GM11168 (cell line): ENCODE measurements at regions not wholly inside any gene's neighbourhood (a gene's known extent, or its start where the extent isn't known, plus 50 kb on each side); places are given as distances from the start of the nearest gene placed in this dataset.
"Not testable (repeated sequence)": the region's sequence is repeated elsewhere in the genome, so short reads cannot be mapped to it uniquely, and the experiment has no call there.

Experiments
- in situ Hi-C: fragments of 300-500 bp; cut with MboI; formaldehyde crosslinking; loops from one replicate; pipeline ENCODE4 v1.12.0; 2022; ENCODE audit warnings: low sequenced_read_pairs; ENCODE audit not compliant: unreplicated experiment

DNA sequence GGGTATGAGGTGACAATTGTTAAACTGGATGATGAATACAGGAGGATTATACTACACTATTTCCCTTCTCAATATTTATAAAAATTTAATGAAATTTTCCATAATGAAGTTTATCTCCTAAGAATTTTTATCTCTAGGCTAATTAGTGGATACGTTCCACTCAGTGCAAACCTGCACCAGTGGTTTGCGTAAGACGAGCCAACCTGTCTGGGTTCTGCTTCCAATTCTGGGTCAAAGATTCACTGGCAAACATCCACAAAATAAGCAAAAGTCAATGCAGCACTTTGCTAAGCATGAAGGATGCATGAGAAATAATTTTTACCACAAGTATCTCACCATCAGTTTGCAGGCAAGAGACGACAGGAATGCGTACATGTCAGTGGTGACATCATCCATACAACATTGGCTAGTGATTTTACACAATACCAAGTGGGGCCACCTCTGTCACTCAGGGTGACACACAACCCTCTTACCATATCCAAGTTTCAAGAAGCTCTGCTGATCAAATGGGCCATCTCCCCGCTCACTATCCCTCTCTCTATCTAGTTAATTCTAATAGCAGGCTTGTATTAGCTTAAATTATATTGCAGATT lies 51.7 kb downstream of the FAM50B start:
- in situ Hi-C loops, result no loop called here

- in situ Hi-C loops, result no loop called here
Observed at GRCh38 chr6:3902871-3903648, 53.9 kb downstream of the FAM50B start.

- in situ Hi-C loops, result no loop called here
Observed at GRCh38 chr6:3904518-3904917, 55.3 kb downstream of the FAM50B start.

DNA sequence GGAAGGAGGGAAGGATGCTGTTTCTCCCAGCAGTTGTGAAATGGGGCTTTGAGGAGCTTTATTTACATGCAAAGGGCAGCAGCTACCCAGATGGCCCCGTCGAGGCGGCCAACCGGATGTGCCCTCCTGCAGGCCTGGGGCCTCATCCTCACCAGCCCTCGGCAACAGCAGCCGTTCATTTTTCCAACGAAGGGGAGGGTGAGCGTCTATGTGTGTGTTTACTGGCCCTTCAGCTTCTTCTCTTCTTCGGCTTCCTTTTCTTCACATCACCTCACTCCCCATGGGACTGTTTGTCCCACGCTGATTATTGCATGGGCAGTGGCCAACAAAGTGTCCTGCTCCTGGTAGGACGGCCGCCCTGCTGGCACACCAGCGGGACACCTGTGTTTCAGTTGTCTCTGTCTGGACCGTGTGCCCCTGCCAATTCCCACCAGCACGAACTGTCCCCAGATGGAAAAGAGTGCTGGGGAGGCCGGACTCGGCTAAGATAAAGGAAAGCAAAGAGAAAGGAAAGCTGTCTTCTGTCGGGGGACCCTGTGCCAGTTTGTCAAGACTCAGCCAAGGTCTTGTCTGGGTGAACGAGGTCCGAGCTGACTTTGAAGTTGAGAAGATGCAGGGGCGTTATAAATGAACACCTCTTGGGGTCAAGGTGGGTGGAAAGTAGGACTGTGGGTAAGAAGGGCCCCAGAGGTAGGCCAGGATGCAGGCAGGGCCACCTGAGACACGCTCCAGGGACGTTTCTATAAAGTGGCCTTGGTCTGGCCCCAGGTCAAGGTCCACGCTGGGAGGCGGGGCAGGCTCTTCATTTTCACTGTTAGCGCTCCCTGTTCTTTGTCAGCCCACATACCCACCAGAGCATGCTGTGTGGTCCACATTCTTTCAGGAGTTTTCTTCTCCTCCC lies 57.0 kb downstream of the FAM50B start:
- in situ Hi-C loops, result no loop called here

DNA sequence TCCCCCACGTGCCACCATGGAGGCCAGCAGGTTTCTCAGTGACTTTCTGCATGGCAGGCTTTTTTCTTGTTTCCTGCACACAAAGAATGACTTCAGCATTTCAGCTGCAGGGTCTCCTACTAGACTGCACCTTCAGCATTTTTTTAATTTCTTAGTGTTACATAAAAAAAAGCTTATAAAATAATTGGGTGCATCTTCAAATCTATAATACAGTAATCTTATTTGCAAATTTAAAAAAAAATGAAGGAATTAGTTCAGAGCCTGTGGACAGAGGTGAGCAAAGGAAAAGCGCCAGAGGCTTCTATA lies 57.6 kb downstream of the FAM50B start:
- in situ Hi-C loops, result no loop called here

GRCh38 chr6:3908223-3908622 lies 59.0 kb downstream of the FAM50B start:
- in situ Hi-C loops, result no loop called here

DNA sequence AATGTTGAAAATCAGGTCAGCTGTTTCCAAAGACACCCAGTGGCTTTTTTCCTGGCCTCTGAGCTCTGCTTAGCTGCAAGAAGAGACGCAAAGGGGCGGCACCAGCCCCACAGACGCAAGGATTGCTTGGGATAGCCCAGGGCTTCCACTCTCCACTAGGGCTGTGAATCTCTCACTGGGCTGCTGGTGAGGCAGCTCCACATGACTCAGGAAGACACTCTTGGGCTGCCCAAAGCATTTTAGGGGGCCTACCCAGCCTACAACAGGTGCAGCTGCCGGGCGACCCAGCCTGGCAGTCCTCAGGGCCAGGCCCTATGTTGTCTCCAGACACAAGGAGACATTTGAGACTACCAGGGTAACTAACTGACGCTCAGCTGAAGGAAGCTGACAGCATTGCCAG lies 59.8 kb downstream of the FAM50B start:
- in situ Hi-C loops, result no loop called here

DNA sequence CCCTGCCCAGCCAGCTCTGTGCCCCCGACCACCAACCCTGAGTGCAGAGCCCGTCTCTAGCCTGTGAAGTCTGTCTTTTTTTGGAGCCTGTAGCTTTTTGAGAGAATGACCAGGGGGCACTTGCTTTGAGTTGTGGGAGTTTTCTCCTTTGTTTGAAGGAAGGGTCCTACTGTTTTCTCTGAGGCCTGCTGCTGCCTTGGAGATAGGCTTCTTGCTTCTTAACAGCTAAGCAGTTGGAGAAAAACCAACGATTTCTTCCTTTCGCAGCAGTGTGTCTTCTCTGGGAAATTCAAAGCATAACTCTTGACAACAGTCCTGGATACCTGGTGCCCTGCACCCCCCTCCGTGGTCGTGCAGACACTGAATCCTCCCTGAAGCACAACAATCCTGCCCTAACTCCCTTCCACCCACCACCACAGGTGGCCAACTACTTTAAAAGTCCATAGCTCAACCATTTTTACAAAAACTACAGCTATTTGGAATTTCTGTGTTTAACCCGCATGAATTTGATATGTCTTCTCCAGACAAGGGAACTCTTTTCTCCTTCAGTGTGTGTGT lies 61.0 kb downstream of the FAM50B start:
- in situ Hi-C loops, result no loop called here

GRCh38 chr6:3911130-3911529 lies 62.0 kb downstream of the FAM50B start:
- in situ Hi-C loops, result no loop called here

DNA sequence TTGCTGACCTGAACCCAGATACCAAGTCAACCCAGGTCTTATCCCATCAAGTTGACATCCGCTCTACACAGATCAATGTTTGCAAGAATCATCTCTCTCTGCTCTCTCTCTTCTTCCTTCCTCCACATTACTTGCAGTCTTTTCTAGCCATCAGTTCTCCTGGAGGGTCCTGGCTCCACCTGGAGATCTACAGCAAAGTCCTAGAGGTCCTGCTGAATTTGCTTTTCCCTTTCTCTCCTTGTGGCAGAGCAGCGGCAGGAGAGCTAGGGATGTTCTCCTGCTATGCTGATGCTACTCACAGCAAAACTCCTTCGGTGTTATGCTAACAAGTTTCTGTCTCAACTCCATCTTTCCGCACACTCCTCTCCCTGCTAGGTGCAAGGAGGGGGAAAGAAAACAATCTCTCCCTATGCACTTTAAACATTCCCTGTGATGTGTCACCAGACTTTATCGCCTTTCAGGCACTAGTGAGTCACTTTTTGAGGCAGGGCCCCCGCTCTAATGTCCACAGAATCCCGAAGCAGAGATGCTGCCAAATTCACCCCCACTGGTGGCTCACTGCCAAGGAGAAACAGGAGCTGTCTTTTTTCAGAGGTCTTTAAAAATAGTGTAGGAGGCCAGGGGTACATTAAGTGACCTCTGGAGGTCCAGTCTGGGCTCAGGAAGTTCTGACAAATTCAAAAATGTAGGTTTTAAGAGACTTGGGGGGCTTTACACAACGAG lies 62.6 kb downstream of the FAM50B start:
- in situ Hi-C loops, result no loop called here

GRCh38 chr6:3912361-3913076 lies 63.3 kb downstream of the FAM50B start:
- in situ Hi-C loops, result no loop called here

GRCh38 chr6:3913077-3913957 lies 64.1 kb downstream of the FAM50B start:
- in situ Hi-C loops, result no loop called here

DNA sequence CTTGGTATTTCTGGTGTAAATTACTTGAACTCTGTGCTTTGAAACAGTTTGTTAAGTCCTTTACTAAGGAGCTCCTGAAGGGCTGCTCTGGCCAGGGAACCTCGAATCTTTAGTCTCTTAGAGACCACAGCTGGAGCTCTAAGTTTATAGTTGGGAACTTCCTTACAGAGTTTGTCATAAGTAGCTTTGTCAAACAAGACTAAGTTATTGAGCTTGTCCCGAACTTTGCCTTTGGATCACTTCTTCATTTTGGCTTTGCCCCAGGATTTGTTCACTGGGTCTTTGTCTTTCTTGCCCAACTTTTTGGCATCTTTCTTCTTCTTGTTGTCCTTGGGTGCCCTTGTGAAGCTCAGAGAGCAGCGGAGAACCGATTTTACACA lies 64.8 kb downstream of the FAM50B start:
- in situ Hi-C loops, result no loop called here

DNA sequence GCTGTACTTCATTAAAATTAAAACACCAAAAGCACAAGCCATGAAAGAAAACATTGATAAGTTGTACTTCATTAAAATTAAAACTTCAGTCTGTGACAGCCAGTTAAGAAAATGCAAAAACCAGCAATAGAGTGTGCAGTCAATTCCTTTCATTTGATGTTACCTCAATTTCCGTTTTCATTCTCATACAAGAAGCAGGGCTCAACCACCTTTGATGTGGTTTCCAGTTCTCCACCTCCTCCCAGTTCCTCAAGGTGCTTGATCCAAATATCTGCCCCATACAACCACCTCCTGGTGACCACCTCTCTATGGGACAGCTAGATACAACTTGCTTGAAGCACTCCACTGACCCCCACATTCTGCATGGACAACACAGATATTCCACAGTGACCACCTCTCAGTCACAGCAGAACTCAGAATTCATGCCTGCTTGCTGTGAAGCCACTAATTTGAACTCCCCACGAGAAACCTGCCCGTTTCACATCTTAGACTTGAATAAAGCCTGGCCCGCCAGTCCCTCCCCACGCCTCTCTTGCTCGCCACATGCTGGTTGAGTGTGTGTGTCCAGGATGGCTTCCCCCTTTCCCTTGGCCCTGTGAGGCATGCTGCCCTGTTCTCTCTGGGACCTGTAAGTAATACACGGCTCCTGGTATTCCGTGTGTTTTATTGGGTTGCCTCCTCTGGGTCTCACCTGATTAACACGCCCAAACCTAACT lies 66.1 kb downstream of the FAM50B start:
- in situ Hi-C loops, result no loop called here

DNA sequence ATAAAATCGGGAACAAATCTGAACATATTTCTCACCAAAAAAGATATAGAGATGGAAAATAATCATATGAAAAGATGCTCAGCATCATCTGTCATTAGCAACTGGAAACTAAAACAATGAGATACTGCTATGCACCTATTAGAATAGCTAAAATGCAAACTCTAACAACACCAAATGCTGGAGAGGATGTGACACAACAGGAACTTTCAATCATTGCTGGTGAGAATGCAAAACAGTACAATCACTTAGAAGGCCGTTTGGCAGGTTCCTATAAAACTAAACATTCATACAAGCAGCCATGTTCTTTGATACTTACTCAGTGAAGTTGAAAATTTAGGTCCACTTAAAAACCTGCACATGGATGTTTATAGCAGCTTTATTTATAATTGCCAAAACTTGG lies 67.0 kb downstream of the FAM50B start:
- in situ Hi-C loops, result no loop called here

GRCh38 chr6:3916749-3917148 lies 67.6 kb downstream of the FAM50B start:
- in situ Hi-C loops, result not testable (repeated sequence)

GRCh38 chr6:3918469-3918868 lies 69.3 kb downstream of the FAM50B start:
- in situ Hi-C loops, result no loop called here

GRCh38 chr6:3919130-3919628 lies 70.0 kb downstream of the FAM50B start:
- in situ Hi-C loops, result no loop called here
